PC-3 (cell line): ENCODE measurements at regions not wholly inside any gene's neighbourhood (a gene's known extent, or its start where the extent isn't known, plus 50 kb on each side); places are given as distances from the start of the nearest gene placed in this dataset.

Source experiments
- ATAC-seq: fragments of 200-7000 bp; cut with Tn5 transposase; 2 replicates; pipeline ENCODE4 v1.9.1; 2020; ENCODE audit warnings: mild to moderate bottlenecking, moderate library complexity
- BruUV-seq: library from RNA; stranded (reverse); fragments of 400-500 nt; replicated peaks from 2 replicates; lab custom pipeline; 2021; lab: Mats Ljungman, UMichigan
- CTCF ChIA-PET: fragments of 300-600 bp; sonication (Branson Sonifier 250); formaldehyde crosslinking; loops from one replicate; lab custom pipeline; 2022; ENCODE audit warnings: antibody characterized with exemption; lab: Charles Lee
- POLR2A ChIA-PET: fragments of 300-600 bp; sonication (Branson Sonifier 250); formaldehyde crosslinking; loops from one replicate; lab custom pipeline; 2022; ENCODE audit warnings: antibody characterized with exemption; ENCODE audit not compliant: unreplicated experiment; lab: Charles Lee
- DNase-seq: peaks from one replicate; pipeline ENCODE4 v3.0.0-alpha.2; 2015
- H2AFZ ChIP-seq: fragments of 300-600 bp; sonication (generic); 2 replicates; pipeline ENCODE4 v1.6.0; 2016; ENCODE audit warnings: antibody characterized with exemption, low read length
- H3F3A ChIP-seq: fragments of 300-600 bp; sonication (generic); one replicate; pipeline ENCODE4 v1.6.0; 2017; ENCODE audit warnings: antibody characterized with exemption, low read length, control low read depth, mild to moderate bottlenecking; ENCODE audit not compliant: unreplicated experiment
- H3K27ac ChIP-seq: fragments of 300-600 bp; sonication (generic); 2 replicates; pipeline ENCODE4 v1.5.1; 2016; ENCODE audit warnings: mild to moderate bottlenecking, low read length
- H3K27me3 ChIP-seq: fragments of 300-600 bp; sonication (generic); 2 replicates; pipeline ENCODE4 v1.6.1; 2016; ENCODE audit warnings: low read length, mixed read lengths
- H3K36me3 ChIP-seq: fragments of 300-600 bp; sonication (generic); 2 replicates; pipeline ENCODE4 v1.6.1; 2016; ENCODE audit warnings: low read depth, mixed run types, low read length, mixed read lengths
- H3K4me1 ChIP-seq: fragments of 300-600 bp; sonication (generic); 2 replicates; pipeline ENCODE4 v1.5.1; 2016; ENCODE audit warnings: low read length; ENCODE audit not compliant: insufficient read depth
- H3K4me2 ChIP-seq: fragments of 300-600 bp; sonication (generic); 2 replicates; pipeline ENCODE4 v1.6.0; 2016; ENCODE audit warnings: low read length
- H3K4me3 ChIP-seq: fragments of 300-600 bp; sonication (generic); 2 replicates; pipeline ENCODE4 v1.5.1; 2016; ENCODE audit warnings: mild to moderate bottlenecking, low read length, mixed read lengths
- H3K79me2 ChIP-seq: fragments of 300-600 bp; sonication (generic); 2 replicates; pipeline ENCODE4 v1.6.1; 2017; ENCODE audit warnings: low read length, mixed read lengths
- H3K9ac ChIP-seq: fragments of 300-600 bp; sonication (generic); 2 replicates; pipeline ENCODE4 v1.6.0; 2016; ENCODE audit warnings: mild to moderate bottlenecking, low read length
- H3K9me2 ChIP-seq: fragments of 300-600 bp; sonication (generic); replicated peaks from 2 replicates; pipeline ENCODE4 v1.6.1; 2016; ENCODE audit warnings: mixed run types, low read length, mixed read lengths
- H3K9me3 ChIP-seq: fragments of 300-600 bp; sonication (generic); 2 replicates; pipeline ENCODE4 v1.6.1; 2016; ENCODE audit warnings: low read length, mixed read lengths
- H4K20me1 ChIP-seq: fragments of 300-600 bp; sonication (generic); 2 replicates; pipeline ENCODE4 v1.6.1; 2016; ENCODE audit warnings: low read length, mixed read lengths
- CTCF ChIP-seq: fragments of 300-600 bp; sonication (generic); conservative IDR thresholded peaks from 2 replicates; pipeline ENCODE4 v1.5.1; 2017; ENCODE audit warnings: antibody characterized with exemption, low read depth, mild to moderate bottlenecking, low read length
- EZH2 ChIP-seq: fragments of 300-600 bp; sonication (generic); IDR thresholded peaks from one replicate; pipeline ENCODE4 v1.6.1; 2017; ENCODE audit warnings: antibody characterized with exemption, mild to moderate bottlenecking, low read length; ENCODE audit not compliant: unreplicated experiment
- EZH2phosphoT487 ChIP-seq: fragments of 300-600 bp; sonication (generic); IDR thresholded peaks from 2 replicates; pipeline ENCODE4 v1.6.1; 2018; ENCODE audit warnings: mild to moderate bottlenecking, antibody characterized with exemption, low read length, borderline replicate concordance
- intact Hi-C: fragments of 100-400 bp; cut with micrococcal nuclease; formaldehyde crosslinking; loops from 2 replicates; pipeline ENCODE4 v1.9.0; 2023

- no peak overlapping the region for H3K27ac ChIP-seq
- no peaks in the 10 kb centered on the region for H3K36me3 ChIP-seq
- no peak overlapping the region for H3K4me3 ChIP-seq
- POLR2A ChIA-PET, result no interaction called here
- no peaks in the 10 kb centered on the region for H3K4me1 ChIP-seq
- H3K27me3 ChIP-seq, result peaks cover 18% of the 10 kb centered on the region
- no peak overlapping the region for H2AFZ ChIP-seq
- H4K20me1 ChIP-seq, result no peaks in the 10 kb centered on the region
- 0 out of 2 replicates have a peak, but pooled peaks cover 3% of the 10 kb centered on the region for H3K9me3 ChIP-seq
- no peak overlapping the region for H3K4me2 ChIP-seq
- no peaks in the 10 kb centered on the region for H3F3A ChIP-seq
- intact Hi-C loops, result no loop called here
- DNase-seq (no peak), ATAC-seq (no peak)
- H3K9me2 ChIP-seq, result no peaks in the 10 kb centered on the region
- no peak overlapping the region for H3K9ac ChIP-seq
- CTCF ChIA-PET, result no interaction called here
- TF ChIP-seq EZH2, result no peak
- no peak for TF ChIP-seq CTCF
- TF ChIP-seq EZH2phosphoT487, result no peak
- no TSS peak for BruUV-seq
- H3K79me2 ChIP-seq, result no peaks in the 10 kb centered on the region
These were observed 189.3 kb upstream of the COX10 start for GRCh38 chr17:13879961-13880466.

- Histone ChIP-seq H3K4me1 (no peaks in the 10 kb centered on the region), H3K4me2 (no peak overlapping the region), H3K9me2 (no peaks in the 10 kb centered on the region), H3K79me2 (no peaks in the 10 kb centered on the region), H2AFZ (no peak overlapping the region), H3F3A (no peaks in the 10 kb centered on the region), H3K9me3 (0 out of 2 replicates have a peak, but pooled peaks cover 3% of the 10 kb centered on the region), H3K9ac (no peak overlapping the region), H4K20me1 (no peaks in the 10 kb centered on the region), H3K27ac (no peak overlapping the region), H3K27me3 (peaks cover 24% of the 10 kb centered on the region), H3K36me3 (no peaks in the 10 kb centered on the region), H3K4me3 (no peak overlapping the region)
- intact Hi-C loops, result no loop called here
- DNase-seq (peak; percentile 7), ATAC-seq (no peak)
- ChIA-PET POLR2A (no interaction called here), CTCF (no interaction called here)
- TF ChIP-seq EZH2 (no peak), CTCF (no peak), EZH2phosphoT487 (no peak)
- BruUV-seq, result no TSS peak
These were observed 185.6 kb upstream of the COX10 start for GRCh38 chr17:13883659-13884058.

- TF ChIP-seq EZH2 (no peak), EZH2phosphoT487 (no peak)
- Histone ChIP-seq H3K9me2 (no peaks in the 10 kb centered on the region), H3K9ac (no peak overlapping the region), H3F3A (no peaks in the 10 kb centered on the region), H4K20me1 (no peaks in the 10 kb centered on the region), H3K4me3 (no peak overlapping the region), H3K27me3 (peaks cover 24% of the 10 kb centered on the region), H3K36me3 (no peaks in the 10 kb centered on the region), H3K79me2 (no peaks in the 10 kb centered on the region), H2AFZ (no peak overlapping the region), H3K27ac (no peak overlapping the region), H3K4me1 (no peaks in the 10 kb centered on the region), H3K9me3 (0 out of 2 replicates have a peak, but pooled peaks cover 3% of the 10 kb centered on the region), H3K4me2 (no peak overlapping the region)
- ATAC-seq (no peak), DNase-seq (no peak)
- ChIA-PET POLR2A (no interaction called here), CTCF (no interaction called here)
- intact Hi-C loops, result no loop called here
- no TSS peak for BruUV-seq
These were observed 185.0 kb upstream of the COX10 start for GRCh38 chr17:13884347-13884746.
